ENCODE measurements at regions not wholly inside any gene's neighbourhood (a gene's known extent, or its start where the extent isn't known, plus 50 kb on each side); places are given as distances from the start of the nearest gene placed in this dataset.

DNA sequence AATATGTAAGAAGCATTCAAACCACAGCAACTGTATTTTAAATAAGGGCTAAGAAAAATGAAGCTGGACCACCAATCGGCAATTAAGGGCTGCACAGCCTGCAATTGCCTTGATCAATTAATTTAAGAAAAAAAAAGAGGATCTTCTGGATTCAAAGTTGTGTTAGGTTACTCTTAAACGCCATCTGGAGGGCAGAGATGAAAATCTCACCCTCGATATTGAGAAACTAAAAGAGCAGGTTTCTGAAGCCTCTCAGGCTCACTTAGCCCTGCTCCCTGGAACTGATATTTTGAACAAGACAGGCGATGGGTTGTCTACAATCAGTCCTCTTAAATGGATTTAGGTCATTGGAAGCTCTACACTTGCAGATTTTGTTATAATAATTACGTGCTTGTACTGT, 579.4 kb downstream of the GRXCR1 start:
- Histone ChIP-seq H2AFZ (no peak overlapping the region), H3K27me3 (no peaks in the 10 kb centered on the region), H3K36me3 (replicated peaks; ENCODE audit: insufficient read depth, low read depth) (no peaks in the 10 kb centered on the region), H3K79me2 (no peaks in the 10 kb centered on the region), H3K4me1 (ENCODE audit: insufficient read depth) (no peaks in the 10 kb centered on the region), H4K20me1 (ENCODE audit: insufficient read depth, poor library complexity, severe bottlenecking) (no peaks in the 10 kb centered on the region), H3K9me2 (replicated peaks; ENCODE audit: insufficient read depth) (no peaks in the 10 kb centered on the region), H3K4me2 (no peak overlapping the region), H3K9me3 (ENCODE audit: low read depth) (no peaks in the 10 kb centered on the region), H3K4me3 (no peak overlapping the region), H3K27ac (no peak overlapping the region)
- TF ChIP-seq, protein P1, sequence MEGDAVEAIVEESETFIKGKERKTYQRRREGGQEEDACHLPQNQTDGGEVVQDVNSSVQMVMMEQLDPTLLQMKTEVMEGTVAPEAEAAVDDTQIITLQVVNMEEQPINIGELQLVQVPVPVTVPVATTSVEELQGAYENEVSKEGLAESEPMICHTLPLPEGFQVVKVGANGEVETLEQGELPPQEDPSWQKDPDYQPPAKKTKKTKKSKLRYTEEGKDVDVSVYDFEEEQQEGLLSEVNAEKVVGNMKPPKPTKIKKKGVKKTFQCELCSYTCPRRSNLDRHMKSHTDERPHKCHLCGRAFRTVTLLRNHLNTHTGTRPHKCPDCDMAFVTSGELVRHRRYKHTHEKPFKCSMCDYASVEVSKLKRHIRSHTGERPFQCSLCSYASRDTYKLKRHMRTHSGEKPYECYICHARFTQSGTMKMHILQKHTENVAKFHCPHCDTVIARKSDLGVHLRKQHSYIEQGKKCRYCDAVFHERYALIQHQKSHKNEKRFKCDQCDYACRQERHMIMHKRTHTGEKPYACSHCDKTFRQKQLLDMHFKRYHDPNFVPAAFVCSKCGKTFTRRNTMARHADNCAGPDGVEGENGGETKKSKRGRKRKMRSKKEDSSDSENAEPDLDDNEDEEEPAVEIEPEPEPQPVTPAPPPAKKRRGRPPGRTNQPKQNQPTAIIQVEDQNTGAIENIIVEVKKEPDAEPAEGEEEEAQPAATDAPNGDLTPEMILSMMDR (IDR thresholded peaks at IDR 0.05; ENCODE audit: poor library complexity): no peak
- TF ChIP-seq EZH2 (IDR thresholded peaks at IDR 0.05; ENCODE audit: borderline replicate concordance): no peak
- no peak for TF ChIP-seq EZH2phosphoT487 (IDR thresholded peaks at IDR 0.05; ENCODE audit: low read depth, severe bottlenecking, unreplicated experiment)
- 68% methylated on average over 5 of the region's 5 CpGs for WGBS (ENCODE audit: low lambda C conversion rate, missing lambda C conversion rate)
- DNase-seq (ENCODE audit: low spot score): no peak

- H3K4me2 ChIP-seq: no peak overlapping the region
- no peak overlapping the region for H2AFZ ChIP-seq
- no peak overlapping the region for H3K27ac ChIP-seq
- H3K9me3 ChIP-seq (ENCODE audit: low read depth): no peaks in the 10 kb centered on the region
- no peaks in the 10 kb centered on the region for H3K9me2 ChIP-seq (replicated peaks; ENCODE audit: insufficient read depth)
- no peaks in the 10 kb centered on the region for H4K20me1 ChIP-seq (ENCODE audit: insufficient read depth, poor library complexity, severe bottlenecking)
- no peak for DNase-seq (ENCODE audit: low spot score)
- no peaks in the 10 kb centered on the region for H3K27me3 ChIP-seq
- 76% methylated on average over 1 of the region's 1 CpG for WGBS (ENCODE audit: low lambda C conversion rate, missing lambda C conversion rate)
- no peaks in the 10 kb centered on the region for H3K36me3 ChIP-seq (replicated peaks; ENCODE audit: insufficient read depth, low read depth)
- no peaks in the 10 kb centered on the region for H3K79me2 ChIP-seq
- no peak overlapping the region for H3K4me3 ChIP-seq
- TF ChIP-seq, protein P1 (IDR thresholded peaks at IDR 0.05; ENCODE audit: poor library complexity): no peak
- TF ChIP-seq EZH2phosphoT487 (IDR thresholded peaks at IDR 0.05; ENCODE audit: low read depth, severe bottlenecking, unreplicated experiment) (no peak), EZH2 (IDR thresholded peaks at IDR 0.05; ENCODE audit: borderline replicate concordance) (no peak)
- no peaks in the 10 kb centered on the region for H3K4me1 ChIP-seq (ENCODE audit: insufficient read depth)
Observed at GRCh38 chr4:43481526-43481925, 589.0 kb downstream of the GRXCR1 start.

DNA sequence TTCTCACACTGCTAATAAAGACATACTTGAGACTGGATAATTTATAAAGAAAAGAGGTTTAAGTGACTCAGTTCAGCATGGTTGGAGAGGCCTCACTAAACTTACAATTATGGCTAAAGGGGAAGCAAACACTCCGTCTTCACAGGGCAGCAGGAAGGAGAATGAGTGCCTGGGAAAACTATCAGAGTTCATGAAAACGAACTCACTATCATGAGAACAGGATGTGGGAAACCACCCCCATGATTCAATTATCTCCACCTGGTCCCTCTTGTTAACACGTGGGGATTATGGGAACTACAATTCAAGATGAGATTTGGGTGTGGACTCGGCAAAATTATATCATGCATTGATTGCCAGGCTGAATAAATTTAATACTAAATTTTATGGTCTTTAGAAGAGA, 592.7 kb downstream of the GRXCR1 start:
- Histone ChIP-seq H3K4me2 (no peak overlapping the region), H3K4me3 (no peak overlapping the region), H3K27ac (no peak overlapping the region), H3K79me2 (no peaks in the 10 kb centered on the region), H4K20me1 (ENCODE audit: insufficient read depth, poor library complexity, severe bottlenecking) (no peaks in the 10 kb centered on the region), H3K9me3 (ENCODE audit: low read depth) (no peaks in the 10 kb centered on the region), H3K36me3 (replicated peaks; ENCODE audit: insufficient read depth, low read depth) (no peaks in the 10 kb centered on the region), H3K4me1 (ENCODE audit: insufficient read depth) (no peaks in the 10 kb centered on the region), H2AFZ (no peak overlapping the region), H3K27me3 (no peaks in the 10 kb centered on the region), H3K9me2 (replicated peaks; ENCODE audit: insufficient read depth) (no peaks in the 10 kb centered on the region)
- no peak for TF ChIP-seq EZH2 (IDR thresholded peaks at IDR 0.05; ENCODE audit: borderline replicate concordance)
- TF ChIP-seq, protein P1 (IDR thresholded peaks at IDR 0.05; ENCODE audit: poor library complexity): no peak
- no peak for TF ChIP-seq EZH2phosphoT487 (IDR thresholded peaks at IDR 0.05; ENCODE audit: low read depth, severe bottlenecking, unreplicated experiment)
- DNase-seq (ENCODE audit: low spot score): no peak
- 72% methylated on average over 4 of the region's 4 CpGs for WGBS (ENCODE audit: low lambda C conversion rate, missing lambda C conversion rate)

- Histone ChIP-seq H2AFZ (no peak overlapping the region), H3K9me3 (ENCODE audit: low read depth) (no peaks in the 10 kb centered on the region), H3K27me3 (no peaks in the 10 kb centered on the region), H3K4me2 (no peak overlapping the region), H3K36me3 (replicated peaks; ENCODE audit: insufficient read depth, low read depth) (no peaks in the 10 kb centered on the region), H4K20me1 (ENCODE audit: insufficient read depth, poor library complexity, severe bottlenecking) (no peaks in the 10 kb centered on the region), H3K4me3 (no peak overlapping the region), H3K79me2 (no peaks in the 10 kb centered on the region), H3K9me2 (replicated peaks; ENCODE audit: insufficient read depth) (no peaks in the 10 kb centered on the region), H3K4me1 (ENCODE audit: insufficient read depth) (no peaks in the 10 kb centered on the region), H3K27ac (no peak overlapping the region)
- TF ChIP-seq, protein P1 (IDR thresholded peaks at IDR 0.05; ENCODE audit: poor library complexity): no peak
- TF ChIP-seq EZH2 (IDR thresholded peaks at IDR 0.05; ENCODE audit: borderline replicate concordance): no peak
- TF ChIP-seq EZH2phosphoT487 (IDR thresholded peaks at IDR 0.05; ENCODE audit: low read depth, severe bottlenecking, unreplicated experiment): no peak
- no peak for DNase-seq (ENCODE audit: low spot score)
Observed at GRCh38 chr4:43496188-43496587, 603.7 kb downstream of the GRXCR1 start.
